C4-2B (cell line): ENCODE measurements at regions not wholly inside any gene's neighbourhood (a gene's known extent, or its start where the extent isn't known, plus 50 kb on each side); places are given as distances from the start of the nearest gene placed in this dataset.

Experiments used
- ZFX ChIP-seq: fragments of 450-650 bp; IDR thresholded peaks from 2 replicates; pipeline ENCODE4 v1.6.1; 2017
- TF ChIP-seq, protein P1 (sequence below): fragments of 450-650 bp; conservative IDR thresholded peaks from 2 replicates; pipeline ENCODE4 v1.5.1; 2017; ENCODE audit warnings: mild to moderate bottlenecking

DNA sequence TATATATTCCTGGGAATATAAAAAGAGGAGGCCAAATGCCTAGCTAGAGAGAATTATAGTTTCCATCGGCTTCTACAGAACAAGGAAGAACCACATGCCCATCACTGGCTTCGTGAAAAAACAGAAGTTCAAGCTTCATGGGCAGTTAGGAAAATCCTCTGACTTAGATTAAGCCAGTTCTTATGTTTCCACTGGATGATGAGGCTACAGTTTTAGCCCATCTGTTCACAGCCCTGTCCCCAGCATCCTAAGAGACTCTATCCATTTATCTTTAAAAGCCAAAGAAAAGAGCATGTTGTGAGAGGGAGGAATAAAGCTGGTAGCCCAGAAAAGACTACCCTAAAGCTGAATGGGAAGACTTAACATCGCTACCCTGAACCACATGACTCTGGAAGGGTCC lies 285.5 kb upstream of the WWC1 start:
- TF ChIP-seq, protein P1, sequence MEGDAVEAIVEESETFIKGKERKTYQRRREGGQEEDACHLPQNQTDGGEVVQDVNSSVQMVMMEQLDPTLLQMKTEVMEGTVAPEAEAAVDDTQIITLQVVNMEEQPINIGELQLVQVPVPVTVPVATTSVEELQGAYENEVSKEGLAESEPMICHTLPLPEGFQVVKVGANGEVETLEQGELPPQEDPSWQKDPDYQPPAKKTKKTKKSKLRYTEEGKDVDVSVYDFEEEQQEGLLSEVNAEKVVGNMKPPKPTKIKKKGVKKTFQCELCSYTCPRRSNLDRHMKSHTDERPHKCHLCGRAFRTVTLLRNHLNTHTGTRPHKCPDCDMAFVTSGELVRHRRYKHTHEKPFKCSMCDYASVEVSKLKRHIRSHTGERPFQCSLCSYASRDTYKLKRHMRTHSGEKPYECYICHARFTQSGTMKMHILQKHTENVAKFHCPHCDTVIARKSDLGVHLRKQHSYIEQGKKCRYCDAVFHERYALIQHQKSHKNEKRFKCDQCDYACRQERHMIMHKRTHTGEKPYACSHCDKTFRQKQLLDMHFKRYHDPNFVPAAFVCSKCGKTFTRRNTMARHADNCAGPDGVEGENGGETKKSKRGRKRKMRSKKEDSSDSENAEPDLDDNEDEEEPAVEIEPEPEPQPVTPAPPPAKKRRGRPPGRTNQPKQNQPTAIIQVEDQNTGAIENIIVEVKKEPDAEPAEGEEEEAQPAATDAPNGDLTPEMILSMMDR: no peak
- TF ChIP-seq ZFX: no peak
